ENCODE measurements at regions not wholly inside any gene's neighbourhood (a gene's known extent, or its start where the extent isn't known, plus 50 kb on each side); places are given as distances from the start of the nearest gene placed in this dataset.

- H3K9me3 ChIP-seq (ENCODE audit: control insufficient read depth, low read depth, low read length), result no peaks in the 10 kb centered on the region
- H3K4me3 ChIP-seq (ENCODE audit: low read length), result peak overlapping the region; percentile 48
- no peaks in the 10 kb centered on the region for H3K4me1 ChIP-seq (ENCODE audit: control insufficient read depth, low read depth, low read length)
- peaks cover 23% of the 10 kb centered on the region for H3K27me3 ChIP-seq (ENCODE audit: control insufficient read depth, insufficient read depth, low read length)
- H3K27ac ChIP-seq (ENCODE audit: low read length), result no peak overlapping the region
- H3K9ac ChIP-seq (ENCODE audit: low read length), result no peak overlapping the region
- H3K36me3 ChIP-seq (ENCODE audit: control insufficient read depth, low read depth, low read length), result no peaks in the 10 kb centered on the region
Observed at GRCh38 chr6:169961772-169962561, 210.5 kb downstream of the ERMARD start.

GRCh38 chr6:169960886-169961611 lies 209.6 kb downstream of the ERMARD start:
- Histone ChIP-seq H3K9me3 (ENCODE audit: control insufficient read depth, low read depth, low read length) (no peaks in the 10 kb centered on the region), H3K4me3 (ENCODE audit: low read length) (no peak overlapping the region), H3K4me1 (ENCODE audit: control insufficient read depth, low read depth, low read length) (no peaks in the 10 kb centered on the region), H3K36me3 (ENCODE audit: control insufficient read depth, low read depth, low read length) (no peaks in the 10 kb centered on the region), H3K9ac (ENCODE audit: low read length) (no peak overlapping the region), H3K27ac (ENCODE audit: low read length) (no peak overlapping the region), H3K27me3 (ENCODE audit: control insufficient read depth, insufficient read depth, low read length) (peaks cover 23% of the 10 kb centered on the region)

- no peaks in the 10 kb centered on the region for H3K36me3 ChIP-seq (ENCODE audit: control insufficient read depth, low read depth, low read length)
- peaks cover 23% of the 10 kb centered on the region for H3K27me3 ChIP-seq (ENCODE audit: control insufficient read depth, insufficient read depth, low read length)
- no peak overlapping the region for H3K27ac ChIP-seq (ENCODE audit: low read length)
- no peaks in the 10 kb centered on the region for H3K4me1 ChIP-seq (ENCODE audit: control insufficient read depth, low read depth, low read length)
- no peak overlapping the region for H3K4me3 ChIP-seq (ENCODE audit: low read length)
- no peaks in the 10 kb centered on the region for H3K9me3 ChIP-seq (ENCODE audit: control insufficient read depth, low read depth, low read length)
- H3K9ac ChIP-seq (ENCODE audit: low read length), result no peak overlapping the region
Observed at GRCh38 chr6:169960521-169960885, 209.1 kb downstream of the ERMARD start.

- Histone ChIP-seq H3K4me3 (ENCODE audit: low read length) (no peak overlapping the region), H3K9me3 (ENCODE audit: control insufficient read depth, low read depth, low read length) (no peaks in the 10 kb centered on the region), H3K4me1 (ENCODE audit: control insufficient read depth, low read depth, low read length) (no peaks in the 10 kb centered on the region), H3K27me3 (ENCODE audit: control insufficient read depth, insufficient read depth, low read length) (peaks cover 23% of the 10 kb centered on the region), H3K9ac (ENCODE audit: low read length) (no peak overlapping the region), H3K27ac (ENCODE audit: low read length) (no peak overlapping the region), H3K36me3 (ENCODE audit: control insufficient read depth, low read depth, low read length) (no peaks in the 10 kb centered on the region)
Observed at GRCh38 chr6:169960003-169960344, 208.6 kb downstream of the ERMARD start.

GRCh38 chr6:169959136-169960002 lies 207.9 kb downstream of the ERMARD start:
- Histone ChIP-seq H3K9ac (ENCODE audit: low read length) (no peak overlapping the region), H3K27me3 (ENCODE audit: control insufficient read depth, insufficient read depth, low read length) (peaks cover 23% of the 10 kb centered on the region)

GRCh38 chr6:169958510-169958909 lies 207.1 kb downstream of the ERMARD start:
- Histone ChIP-seq H3K36me3 (ENCODE audit: control insufficient read depth, low read depth, low read length) (no peaks in the 10 kb centered on the region), H3K27me3 (ENCODE audit: control insufficient read depth, insufficient read depth, low read length) (peaks cover 23% of the 10 kb centered on the region), H3K9ac (ENCODE audit: low read length) (no peak overlapping the region), H3K9me3 (ENCODE audit: control insufficient read depth, low read depth, low read length) (no peaks in the 10 kb centered on the region), H3K4me3 (ENCODE audit: low read length) (no peak overlapping the region), H3K4me1 (ENCODE audit: control insufficient read depth, low read depth, low read length) (no peaks in the 10 kb centered on the region), H3K27ac (ENCODE audit: low read length) (no peak overlapping the region)

More at GRCh38 chr6:169959136-169960002, 207.9 kb downstream of the ERMARD start:
- H3K36me3 ChIP-seq (ENCODE audit: control insufficient read depth, low read depth, low read length), result no peaks in the 10 kb centered on the region
- no peak overlapping the region for H3K27ac ChIP-seq (ENCODE audit: low read length)
- H3K9me3 ChIP-seq (ENCODE audit: control insufficient read depth, low read depth, low read length), result no peaks in the 10 kb centered on the region
- H3K4me1 ChIP-seq (ENCODE audit: control insufficient read depth, low read depth, low read length), result no peaks in the 10 kb centered on the region
- no peak overlapping the region for H3K4me3 ChIP-seq (ENCODE audit: low read length)

GRCh38 chr6:169957351-169957963 lies 206.0 kb downstream of the ERMARD start:
- Histone ChIP-seq H3K9ac (ENCODE audit: low read length) (no peak overlapping the region), H3K4me1 (ENCODE audit: control insufficient read depth, low read depth, low read length) (no peaks in the 10 kb centered on the region), H3K9me3 (ENCODE audit: control insufficient read depth, low read depth, low read length) (no peaks in the 10 kb centered on the region), H3K36me3 (ENCODE audit: control insufficient read depth, low read depth, low read length) (no peaks in the 10 kb centered on the region), H3K4me3 (ENCODE audit: low read length) (no peak overlapping the region), H3K27ac (ENCODE audit: low read length) (no peak overlapping the region), H3K27me3 (ENCODE audit: control insufficient read depth, insufficient read depth, low read length) (peaks cover 13% of the 10 kb centered on the region)

- Histone ChIP-seq H3K4me1 (ENCODE audit: control insufficient read depth, low read depth, low read length) (no peaks in the 10 kb centered on the region), H3K27me3 (ENCODE audit: control insufficient read depth, insufficient read depth, low read length) (peaks cover 7% of the 10 kb centered on the region), H3K9me3 (ENCODE audit: control insufficient read depth, low read depth, low read length) (no peaks in the 10 kb centered on the region), H3K36me3 (ENCODE audit: control insufficient read depth, low read depth, low read length) (no peaks in the 10 kb centered on the region), H3K9ac (ENCODE audit: low read length) (no peak overlapping the region), H3K27ac (ENCODE audit: low read length) (no peak overlapping the region), H3K4me3 (ENCODE audit: low read length) (no peak overlapping the region)
Observed at GRCh38 chr6:169956580-169956979, 205.2 kb downstream of the ERMARD start.

- H3K27me3 ChIP-seq (ENCODE audit: control insufficient read depth, insufficient read depth, low read length), result peaks cover under 1% of the 10 kb centered on the region
- H3K36me3 ChIP-seq (ENCODE audit: control insufficient read depth, low read depth, low read length), result no peaks in the 10 kb centered on the region
- no peak overlapping the region for H3K4me3 ChIP-seq (ENCODE audit: low read length)
Observed at GRCh38 chr6:169955731-169956437, 204.5 kb downstream of the ERMARD start.

GRCh38 chr6:169954977-169955376 lies 203.6 kb downstream of the ERMARD start:
- Histone ChIP-seq H3K9me3 (ENCODE audit: control insufficient read depth, low read depth, low read length) (no peaks in the 10 kb centered on the region), H3K27ac (ENCODE audit: low read length) (no peak overlapping the region), H3K27me3 (ENCODE audit: control insufficient read depth, insufficient read depth, low read length) (no peaks in the 10 kb centered on the region)

More at GRCh38 chr6:169955731-169956437, 204.5 kb downstream of the ERMARD start:
- H3K4me1 ChIP-seq (ENCODE audit: control insufficient read depth, low read depth, low read length), result no peaks in the 10 kb centered on the region
- H3K27ac ChIP-seq (ENCODE audit: low read length), result no peak overlapping the region
- H3K9me3 ChIP-seq (ENCODE audit: control insufficient read depth, low read depth, low read length), result no peaks in the 10 kb centered on the region
- H3K9ac ChIP-seq (ENCODE audit: low read length), result no peak overlapping the region

More at GRCh38 chr6:169954977-169955376, 203.6 kb downstream of the ERMARD start:
- no peak overlapping the region for H3K9ac ChIP-seq (ENCODE audit: low read length)
- no peaks in the 10 kb centered on the region for H3K36me3 ChIP-seq (ENCODE audit: control insufficient read depth, low read depth, low read length)
- no peak overlapping the region for H3K4me3 ChIP-seq (ENCODE audit: low read length)
- no peaks in the 10 kb centered on the region for H3K4me1 ChIP-seq (ENCODE audit: control insufficient read depth, low read depth, low read length)
